GM12878 (cell line): ENCODE measurements at regions not wholly inside any gene's neighbourhood (a gene's known extent, or its start where the extent isn't known, plus 50 kb on each side); places are given as distances from the start of the nearest gene placed in this dataset.

ENCODE experiments used
- ATAC-seq: fragments of 200-7000 bp; cut with Tn5 transposase; 3 replicates; pipeline ENCODE4 v1.9.1; 2020; ENCODE audit warnings: mild to moderate bottlenecking, moderate library complexity
- BruUV-seq: library from RNA; stranded (reverse); fragments of 400-500 nt; replicated peaks from 2 replicates; lab custom pipeline; 2021; lab: Mats Ljungman, UMichigan
- CTCF ChIA-PET: fragments of 300-600 bp; sonication (Branson Sonifier 250); formaldehyde crosslinking; extraction: SDS; loops from one replicate; lab custom pipeline; 2021; ENCODE audit warnings: inconsistent platforms; lab: Yijun Ruan, JAX
- POLR2A ChIA-PET: fragments of 350-600 bp; formaldehyde crosslinking; extraction: SDS; loops from one replicate; lab custom pipeline; 2021; ENCODE audit warnings: inconsistent platforms; lab: Charles Lee
- RAD21 ChIA-PET: fragments of 300-600 bp; sonication (Branson Sonifier 250); formaldehyde crosslinking; loops from one replicate; lab custom pipeline; 2023; ENCODE audit warnings: antibody characterized with exemption; ENCODE audit not compliant: unreplicated experiment; lab: Charles Lee
- SMC1A ChIA-PET: fragments of 300-600 bp; sonication (Branson Sonifier 250); formaldehyde crosslinking; loops from one replicate; lab custom pipeline; 2023; ENCODE audit not compliant: unreplicated experiment, uncharacterized antibody; lab: Charles Lee
- DNase-seq: peaks from one replicate; pipeline ENCODE4 v3.0.0-alpha.2; 2011; ENCODE audit warnings: low read depth, low spot score
- FAIRE-seq: peaks from 3 replicates; lab custom pipeline; 2011; peaks lifted over from hg19 to GRCh38; lab: Jason Lieb, UNC
- H2AFZ ChIP-seq: 2 replicates; pipeline ENCODE4 v1.6.0; 2011; ENCODE audit warnings: low read depth, low read length, control low read depth; ENCODE audit not compliant: control insufficient read depth
- H3K27ac ChIP-seq: 2 replicates; pipeline ENCODE4 v1.5.1; 2011; ENCODE audit warnings: control low read depth; ENCODE audit not compliant: control insufficient read depth, insufficient read depth
- H3K27me3 ChIP-seq, 2 experiments: replicated peaks in 1 of 2; 2 replicates each; pipeline versions ENCODE4 v1.6.0 to v1.6.1; 2011; ENCODE audit warnings: low read length in 1 of 2; ENCODE audit not compliant: control insufficient read depth in 2 of 2, insufficient read depth in 2 of 2
- H3K36me3 ChIP-seq, 2 experiments: 2 replicates each; pipeline ENCODE4 v1.5.1; 2011; ENCODE audit warnings: low read length in 1 of 2; ENCODE audit not compliant: control insufficient read depth in 2 of 2, insufficient read depth in 2 of 2
- H3K4me1 ChIP-seq: 2 replicates; pipeline ENCODE4 v1.6.1; 2011; ENCODE audit warnings: mild to moderate bottlenecking, low read length, moderate library complexity, mixed read lengths; ENCODE audit not compliant: control insufficient read depth, insufficient read depth
- H3K4me2 ChIP-seq: 2 replicates; pipeline ENCODE4 v1.6.0; 2011; ENCODE audit warnings: control low read depth; ENCODE audit not compliant: control insufficient read depth, insufficient read depth
- H3K4me3 ChIP-seq: fragments of 200-600 bp; sonication (generic); 2 replicates; pipeline ENCODE4 v1.5.1; 2016
- H3K79me2 ChIP-seq: 2 replicates; pipeline ENCODE4 v1.6.0; 2011; ENCODE audit warnings: low read length; ENCODE audit not compliant: control insufficient read depth, insufficient read depth
- H3K9ac ChIP-seq: 2 replicates; pipeline ENCODE4 v1.8.0; 2011; ENCODE audit warnings: low read length, control low read depth, mixed read lengths; ENCODE audit not compliant: control insufficient read depth, insufficient read depth
- H3K9me3 ChIP-seq: replicated peaks from 3 replicates; pipeline ENCODE4 v1.5.1; 2011; ENCODE audit warnings: mild to moderate bottlenecking, low read length; ENCODE audit not compliant: control insufficient read depth, insufficient read depth
- H4K20me1 ChIP-seq: 2 replicates; pipeline ENCODE4 v1.6.0; 2011; ENCODE audit not compliant: control insufficient read depth, insufficient read depth
- CREB1 ChIP-seq: IDR thresholded peaks from 2 replicates; pipeline ENCODE4 v1.6.1; 2012; ENCODE audit warnings: low read depth, mild to moderate bottlenecking, inconsistent platforms
- EED ChIP-seq: sonication (generic); IDR thresholded peaks from 2 replicates; pipeline ENCODE4 v1.6.1; 2016; ENCODE audit warnings: antibody characterized with exemption, low read depth
- ESRRA ChIP-seq: IDR thresholded peaks from 2 replicates; pipeline ENCODE4 v1.6.1; 2012; ENCODE audit warnings: mild to moderate bottlenecking, low read length, improper control_type of control experiment
- ETV6 ChIP-seq, 2 experiments: fragments of 450-650 bp in 1 of 2; IDR thresholded peaks in 1 of 2; conservative IDR thresholded peaks in 1 of 2; 2 replicates each; pipeline ENCODE4 v1.6.1; 2014; ENCODE audit warnings: antibody characterized with exemption in 1 of 2, borderline replicate concordance in 1 of 2, low read depth in 1 of 2, mild to moderate bottlenecking in 1 of 2, moderate library complexity in 1 of 2
- HCFC1 ChIP-seq: fragments of 150-350 bp; IDR thresholded peaks from 2 replicates; pipeline ENCODE4 v1.6.1; 2014; ENCODE audit warnings: low read length
- JUNB ChIP-seq: IDR thresholded peaks from 2 replicates; pipeline ENCODE4 v1.6.1; 2016; ENCODE audit warnings: antibody characterized with exemption, mild to moderate bottlenecking
- JUND ChIP-seq: IDR thresholded peaks from 2 replicates; pipeline ENCODE4 v1.6.1; 2012; ENCODE audit warnings: low read depth, mild to moderate bottlenecking, low read length, improper control_type of control experiment, moderate library complexity
- SKIL ChIP-seq: fragments of 450-650 bp; IDR thresholded peaks from 2 replicates; pipeline ENCODE4 v1.6.1; 2017; ENCODE audit warnings: mild to moderate bottlenecking, low read depth, inconsistent platforms; ENCODE audit not compliant: poor library complexity, severe bottlenecking
- SMARCA5 ChIP-seq: fragments of 450-650 bp; IDR thresholded peaks from 2 replicates; pipeline ENCODE4 v1.6.1; 2017; ENCODE audit warnings: mild to moderate bottlenecking
- SMC3 ChIP-seq: IDR thresholded peaks from 2 replicates; pipeline ENCODE4 v1.6.1; 2011; ENCODE audit warnings: low read length, improper control_type of control experiment, borderline replicate concordance
- WGBS: methylation state at CpG from one replicate; pipeline ENCODE4 v1.1.6; 2016; ENCODE audit warnings: low lambda C conversion rate; ENCODE audit not compliant: insufficient replicate concordance, insufficient coverage; ENCODE audit errors: missing lambda C conversion rate; 5-methylcytosine and 5-hydroxymethylcytosine counted together
- in situ Hi-C: fragments of 300-500 bp; cut with MboI; formaldehyde crosslinking; loops from 9 replicates; pipeline ENCODE4 v1.14.3; 2018; ENCODE audit warnings: mixed read lengths
- intact Hi-C: fragments of 100-400 bp; cut with micrococcal nuclease; formaldehyde crosslinking; loops from one replicate; pipeline ENCODE4 v1.14.2; 2022; ENCODE audit not compliant: unreplicated experiment

- TF ChIP-seq CREB1: no peak
Measured at GRCh38 chr10:89894051-89894450, 192.7 kb downstream of the KIF20B start (continued).

- Histone ChIP-seq H3K27me3 (no peaks in the 10 kb centered on the region), H3K4me2 (no peak overlapping the region), H4K20me1 (no peaks in the 10 kb centered on the region), H3K4me1 (no peaks in the 10 kb centered on the region), H3K9ac (no peak overlapping the region), H3K27ac (no peak overlapping the region), H3K36me3 (no peaks in the 10 kb centered on the region), H3K79me2 (no peaks in the 10 kb centered on the region), H3K4me3 (no peak overlapping the region), H2AFZ (no peak overlapping the region), H3K9me3 (no peaks in the 10 kb centered on the region)
- 0% methylated on average over 1 of the region's 1 CpG for WGBS
- POLR2A ChIA-PET: interaction anchor here (0.6 kb wide), 1 partner anchor 1349 kb away, joined by 5 read pairs; no protein-coding TSS in a partner anchor
- intact Hi-C loops: no loop called here
- DNase-seq (no peak), ATAC-seq (peak; percentile 66), FAIRE-seq (no peak)
- TF ChIP-seq JUNB (peak; percentile 55), EED (no peak)
- no TSS peak for BruUV-seq
- CTCF ChIA-PET: interaction anchor here (1.0 kb wide), 1 partner anchor 10 kb away, joined by 4 read pairs; no protein-coding TSS in a partner anchor
- RAD21 ChIA-PET: no interaction called here
- in situ Hi-C loops: no loop called here
- SMC1A ChIA-PET: interaction anchor here (1.2 to 1.5 kb wide), 2 partner anchors 12 to 18 kb away, joined by 3 read pairs; no protein-coding TSS in a partner anchor
Measured at GRCh38 chr10:89900554-89900953, 199.2 kb downstream of the KIF20B start.

GRCh38 chr10:89901895-89902294 is 200.5 kb downstream of the KIF20B start:
- intact Hi-C loops (no loop called here), in situ Hi-C loops (no loop called here)
- Histone ChIP-seq H3K9ac (no peak overlapping the region), H3K27me3 (no peaks in the 10 kb centered on the region), H3K36me3 (no peaks in the 10 kb centered on the region), H3K27ac (no peak overlapping the region), H3K4me2 (no peak overlapping the region), H3K9me3 (no peaks in the 10 kb centered on the region), H3K79me2 (no peaks in the 10 kb centered on the region), H3K4me3 (no peak overlapping the region), H4K20me1 (no peaks in the 10 kb centered on the region), H3K4me1 (no peaks in the 10 kb centered on the region), H2AFZ (no peak overlapping the region)
- POLR2A ChIA-PET: no interaction called here
- CTCF ChIA-PET: interaction anchor here (1.0 kb wide), 1 partner anchor 10 kb away, joined by 4 read pairs; no protein-coding TSS in a partner anchor
- no TSS peak for BruUV-seq
- no peak for FAIRE-seq
- SMC1A ChIA-PET: interaction anchor here (1.2 kb wide), 1 partner anchor 13 kb away, joined by 3 read pairs; no protein-coding TSS in a partner anchor
- RAD21 ChIA-PET: no interaction called here
- no peak for DNase-seq
- no peak for ATAC-seq
- WGBS: 78% methylated on average over 1 of the region's 1 CpG
- TF ChIP-seq SMC3 (no peak), ETV6 (conservative IDR thresholded peaks at IDR 0.05 in 1 of 2, IDR thresholded peaks at IDR 0.05 in 1 of 2; ENCODE audit: borderline replicate concordance in 1 of 2, low read depth in 1 of 2) (no peak), ESRRA (no peak), SKIL (no peak), HCFC1 (no peak), JUNB (no peak), SMARCA5 (no peak), JUND (no peak), EED (no peak)
